GM21526 (cell line): ENCODE measurements at regions not wholly inside any gene's neighbourhood (a gene's known extent, or its start where the extent isn't known, plus 50 kb on each side); places are given as distances from the start of the nearest gene placed in this dataset.

Experiments
- ATAC-seq: cut with Tn5 transposase; IDR thresholded peaks from one replicate; pipeline ENCODE4 v1.9.1; 2021; ENCODE audit warnings: moderate library complexity; ENCODE audit not compliant: unreplicated experiment, low FRiP score

GRCh38 chr6:149147938-149148718 lies 169.4 kb upstream of the TAB2 start:
- ATAC-seq, result no peak

GRCh38 chr6:149149653-149150052 lies 167.9 kb upstream of the TAB2 start:
- no peak for ATAC-seq

- ATAC-seq, result no peak
Observed at GRCh38 chr6:149150301-149150700, 167.2 kb upstream of the TAB2 start.

- ATAC-seq, result no peak
Observed at GRCh38 chr6:149150801-149151398, 166.6 kb upstream of the TAB2 start.

DNA sequence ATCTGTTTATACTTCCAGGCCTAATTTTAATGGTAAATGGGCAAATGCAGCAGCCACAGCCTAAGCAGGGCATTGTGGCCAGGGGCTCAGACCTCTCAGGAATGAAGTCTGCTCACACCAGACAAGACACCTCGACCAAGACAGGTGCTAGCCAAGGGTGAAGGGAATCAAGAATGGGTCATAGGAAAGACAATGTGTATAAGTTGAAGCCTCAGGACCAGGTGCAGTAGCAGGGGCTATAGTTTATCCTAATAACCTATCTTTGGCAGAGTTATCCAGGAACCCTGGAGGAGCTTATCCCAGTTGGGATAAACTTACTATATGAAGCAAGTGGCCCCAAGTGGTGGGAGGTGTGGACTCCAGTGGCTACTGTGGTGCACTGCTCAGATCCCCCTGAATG lies 165.0 kb upstream of the TAB2 start:
- no peak for ATAC-seq

DNA sequence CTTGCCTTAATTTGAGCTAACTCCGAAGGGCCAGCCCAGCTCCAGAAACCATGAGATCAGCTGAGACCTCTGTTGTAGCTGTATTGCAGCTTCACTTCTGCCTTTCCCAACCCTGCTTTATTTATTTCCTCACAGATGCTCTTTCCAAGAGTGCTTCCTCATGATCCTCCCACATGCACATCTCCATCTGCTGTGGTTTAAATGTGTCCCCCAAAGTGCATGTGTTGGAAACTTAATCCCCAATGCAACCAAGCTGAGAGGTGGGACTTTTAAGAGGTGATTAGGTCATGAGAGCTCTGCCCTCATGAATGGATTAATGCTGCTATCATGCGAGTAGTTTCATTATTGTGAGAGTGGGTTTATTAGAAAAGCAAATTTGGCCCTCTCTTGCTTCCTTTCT lies 164.4 kb upstream of the TAB2 start:
- no peak for ATAC-seq

DNA sequence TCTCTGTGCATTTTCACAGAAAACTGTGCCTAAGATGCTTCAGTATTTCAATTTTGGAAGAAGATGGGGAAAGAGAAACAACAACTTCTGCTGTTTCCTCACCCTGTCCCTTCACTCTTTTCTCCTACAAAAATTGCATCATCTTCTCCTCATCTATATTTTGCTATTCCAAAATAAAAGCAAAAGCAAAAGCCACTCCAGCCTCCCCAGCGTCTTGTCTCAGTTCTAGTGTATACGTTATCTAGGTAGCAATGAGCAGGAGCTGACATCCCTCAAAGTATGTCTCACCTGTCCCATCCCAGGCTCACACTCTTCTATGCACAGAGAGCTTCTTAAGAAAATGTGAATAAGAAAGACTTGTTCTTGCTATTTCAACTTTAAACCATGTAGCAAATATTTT lies 163.8 kb upstream of the TAB2 start:
- ATAC-seq, result no peak

DNA sequence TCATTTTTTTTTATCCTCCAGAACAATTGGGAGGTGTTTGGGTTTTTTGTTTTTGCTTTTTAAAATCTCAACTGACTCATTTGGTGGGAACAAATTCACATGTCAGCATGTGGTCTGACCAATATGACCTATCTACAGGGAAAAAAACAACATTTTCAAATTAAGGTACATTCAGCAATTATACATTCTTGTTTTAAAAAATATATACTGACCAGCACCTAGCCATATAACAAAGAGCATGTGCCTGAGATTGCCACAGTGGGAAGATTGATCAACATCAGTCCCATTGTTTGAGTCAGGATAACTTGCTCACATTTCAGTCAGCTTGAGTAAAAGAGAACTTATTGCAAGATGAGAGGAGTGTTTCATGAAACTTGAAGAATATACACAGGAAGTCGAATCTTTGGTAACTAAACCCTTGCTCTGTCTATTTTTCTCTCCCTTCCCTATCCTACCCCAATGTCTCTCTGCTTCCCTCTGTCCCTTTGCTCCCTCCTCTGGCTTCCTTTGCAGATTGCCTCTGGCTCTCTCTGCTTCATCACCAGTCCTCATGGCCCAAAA lies 163.2 kb upstream of the TAB2 start:
- ATAC-seq, result no peak

- ATAC-seq, result no peak
Observed at GRCh38 chr6:149157126-149157525, 160.4 kb upstream of the TAB2 start.

GRCh38 chr6:149158076-149158475 lies 159.4 kb upstream of the TAB2 start:
- ATAC-seq, result no peak

GRCh38 chr6:149160943-149161342 lies 156.6 kb upstream of the TAB2 start:
- ATAC-seq, result no peak

- ATAC-seq, result no peak
Observed at GRCh38 chr6:149162924-149163323, 154.6 kb upstream of the TAB2 start.

GRCh38 chr6:149164199-149164750 lies 153.2 kb upstream of the TAB2 start:
- ATAC-seq, result no peak

DNA sequence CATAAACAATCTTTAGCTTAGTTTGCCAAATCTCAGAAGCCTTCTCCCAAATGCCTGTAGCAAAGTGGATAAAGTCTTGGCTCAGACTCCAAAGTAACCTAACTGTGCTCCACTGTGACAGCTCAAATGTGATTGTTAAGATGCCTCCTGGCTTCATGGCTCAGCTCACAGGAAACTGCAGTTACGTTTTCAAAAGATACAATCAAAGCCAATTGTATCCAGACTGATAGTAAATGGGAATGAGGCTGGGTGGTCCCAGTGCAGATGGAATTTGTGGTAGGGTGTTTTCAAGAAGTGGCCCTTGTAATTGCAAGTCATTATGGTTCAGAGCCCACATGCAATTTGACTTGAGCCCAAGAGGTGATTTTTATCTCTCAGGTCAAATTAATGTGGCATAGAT lies 151.2 kb upstream of the TAB2 start:
- no peak for ATAC-seq

- no peak for ATAC-seq
Observed at GRCh38 chr6:149166747-149167146, 150.8 kb upstream of the TAB2 start.

GRCh38 chr6:149168968-149169367 lies 148.5 kb upstream of the TAB2 start:
- no peak for ATAC-seq

DNA sequence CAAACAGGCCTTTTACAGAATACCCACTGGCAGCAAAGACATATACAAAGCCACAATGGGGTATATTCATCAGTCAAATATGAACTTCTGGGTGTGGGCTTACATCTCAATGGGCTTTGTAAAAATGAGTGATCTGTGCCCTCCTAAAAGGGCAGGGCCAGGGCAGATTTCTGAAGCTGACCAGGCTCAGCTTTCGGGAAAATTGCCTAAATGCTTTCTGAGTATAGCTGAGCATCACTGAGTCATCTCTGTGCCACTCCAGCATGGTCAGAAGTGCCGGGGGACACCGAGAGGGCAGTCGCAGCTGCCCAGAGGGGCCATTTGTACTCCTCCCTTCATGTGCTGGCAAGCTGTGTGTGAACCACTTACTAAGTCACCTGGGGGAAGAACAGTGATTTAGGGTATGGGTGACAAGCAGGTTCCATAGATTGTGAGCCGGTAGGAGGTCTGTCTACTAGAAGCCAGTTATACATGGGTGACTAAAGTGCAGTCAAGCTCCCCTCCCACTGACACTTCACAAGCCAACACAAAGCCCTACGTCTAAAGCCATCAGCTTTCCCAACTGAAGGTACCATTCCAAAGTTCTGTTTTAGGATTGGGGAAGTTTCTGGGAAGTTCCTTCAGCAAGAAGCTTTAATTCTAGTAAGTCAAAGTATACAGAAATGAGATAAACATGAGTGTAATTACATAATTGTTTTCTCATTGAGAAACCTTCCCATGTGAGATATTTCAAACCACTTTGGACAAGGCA lies 147.6 kb upstream of the TAB2 start:
- ATAC-seq, result no peak

DNA sequence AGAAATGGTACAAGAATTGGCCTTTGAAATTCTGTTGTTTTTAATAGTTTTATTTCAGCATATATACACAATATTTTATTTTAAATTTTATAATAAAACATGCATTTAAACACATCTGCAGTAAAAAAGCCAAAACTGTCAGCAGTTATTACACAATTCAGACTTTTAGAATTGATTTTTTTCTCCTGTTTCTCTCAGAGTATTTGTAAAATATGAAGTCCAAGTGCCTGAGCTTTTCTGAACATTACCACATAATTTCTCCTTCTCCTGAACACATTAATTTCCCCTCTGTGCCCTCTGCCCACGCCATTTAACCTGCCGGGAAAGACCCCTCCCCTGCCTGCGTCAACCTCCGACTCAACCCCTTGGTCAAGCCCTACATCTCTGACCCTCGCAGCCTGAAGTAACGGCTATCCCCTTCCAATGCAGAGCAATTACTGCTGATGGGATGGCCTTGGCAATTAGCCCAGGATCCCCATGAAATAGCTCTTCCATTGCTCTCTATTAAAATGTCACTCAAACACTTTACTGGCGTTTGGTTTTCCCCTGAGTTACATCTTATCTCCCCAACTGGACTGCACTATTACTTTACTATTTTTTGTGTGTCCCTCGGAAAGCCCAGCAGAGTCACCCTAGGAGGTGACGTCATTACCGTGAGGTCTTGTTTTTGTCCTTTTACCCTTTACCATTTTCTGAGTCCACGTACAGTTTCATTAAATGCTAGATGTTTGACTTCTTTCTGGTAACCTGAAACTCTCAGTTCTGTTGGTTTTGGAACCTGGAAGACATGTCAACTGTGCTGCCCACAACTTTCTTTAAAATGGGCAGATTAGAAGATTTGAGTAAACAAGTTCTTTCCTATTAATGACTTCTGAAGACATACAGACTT lies 146.7 kb upstream of the TAB2 start:
- ATAC-seq, result no peak

- ATAC-seq, result no peak
Observed at GRCh38 chr6:149173222-149173621, 144.3 kb upstream of the TAB2 start.

DNA sequence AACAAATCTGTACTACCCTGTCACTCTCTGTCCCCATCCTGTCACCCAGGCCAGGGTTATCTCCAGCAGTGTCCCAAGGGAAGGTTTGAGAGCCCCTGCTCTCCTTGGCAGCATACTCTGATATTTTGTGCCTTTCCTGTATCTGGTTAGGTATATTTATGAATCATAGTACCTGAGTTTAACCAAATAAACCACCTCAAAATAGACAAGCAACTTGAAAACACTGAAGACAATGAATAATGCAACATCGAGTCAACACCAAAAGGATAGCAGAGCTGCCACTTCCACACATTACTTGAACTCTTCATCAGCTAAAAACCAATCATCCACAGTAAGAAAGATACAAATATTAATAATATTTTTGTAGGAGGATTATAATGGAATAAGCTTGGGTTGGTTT lies 142.6 kb upstream of the TAB2 start:
- no peak for ATAC-seq
